Stimulated activated effector memory CD8-positive, alpha-beta T cell treated with anti-CD3 and anti-CD28 coated beads, Interleukin-12 subunit alpha, Interleukin-12 subunit beta, amount 100 ng/mL, for 72 hours (primary cell): ENCODE measurements at regions not wholly inside any gene's neighbourhood (a gene's known extent, or its start where the extent isn't known, plus 50 kb on each side); places are given as distances from the start of the nearest gene placed in this dataset.
"Not testable (repeated sequence)": the region's sequence is repeated elsewhere in the genome, so short reads cannot be mapped to it uniquely, and the experiment has no call there.

Experiments
- ATAC-seq: fragments of 150-1000 bp; cut with Tn5 transposase; 2 replicates; pipeline ENCODE4 v1.10.0; 2021
- DNase-seq, 2 donors: peaks; one replicate each; pipeline ENCODE4 v3.0.0; 2021 to 2022; ENCODE audit warnings: low spot score in 2 of 2
- H3K27ac Mint-ChIP-seq: one replicate; pipeline ENCODE4 v1.8.0; 2022; ENCODE audit warnings: mild to moderate bottlenecking, mixed read lengths
- H3K36me3 Mint-ChIP-seq: one replicate; pipeline ENCODE4 v1.8.0; 2022; ENCODE audit warnings: mild to moderate bottlenecking, mixed read lengths
- H3K4me1 Mint-ChIP-seq: one replicate; pipeline ENCODE4 v1.8.0; 2022; ENCODE audit warnings: mixed read lengths
- H3K4me3 Mint-ChIP-seq: one replicate; pipeline ENCODE4 v1.8.0; 2022; ENCODE audit warnings: mild to moderate bottlenecking, mixed read lengths
- H3K9me3 Mint-ChIP-seq: one replicate; pipeline ENCODE4 v1.8.0; 2022; ENCODE audit warnings: mixed read lengths

DNA sequence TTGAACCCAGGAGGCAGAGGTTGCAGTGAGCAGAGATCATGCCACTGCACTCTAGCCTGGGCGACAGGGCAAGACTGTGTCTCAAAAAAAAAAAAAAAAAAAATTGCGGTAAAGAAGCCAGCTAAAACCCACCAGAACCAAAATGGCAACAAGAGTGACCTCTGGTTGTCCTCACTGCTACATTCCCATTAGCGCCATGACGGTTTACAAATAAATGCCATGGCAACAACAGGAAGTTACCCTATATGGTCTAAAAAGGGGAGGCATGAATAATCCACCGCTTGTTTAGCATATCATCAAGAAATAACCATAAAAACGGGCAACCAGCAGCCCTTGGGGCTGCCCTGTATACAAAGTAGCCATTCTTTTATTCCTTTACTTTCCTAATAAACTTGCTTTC is 242.4 kb downstream of the SKIDA1 start:
- H3K36me3 Mint-ChIP-seq, H3K4me3 Mint-ChIP-seq, DNase-seq, H3K4me1 Mint-ChIP-seq, H3K27ac Mint-ChIP-seq, H3K9me3 Mint-ChIP-seq, ATAC-seq: not testable (repeated sequence)

DNA sequence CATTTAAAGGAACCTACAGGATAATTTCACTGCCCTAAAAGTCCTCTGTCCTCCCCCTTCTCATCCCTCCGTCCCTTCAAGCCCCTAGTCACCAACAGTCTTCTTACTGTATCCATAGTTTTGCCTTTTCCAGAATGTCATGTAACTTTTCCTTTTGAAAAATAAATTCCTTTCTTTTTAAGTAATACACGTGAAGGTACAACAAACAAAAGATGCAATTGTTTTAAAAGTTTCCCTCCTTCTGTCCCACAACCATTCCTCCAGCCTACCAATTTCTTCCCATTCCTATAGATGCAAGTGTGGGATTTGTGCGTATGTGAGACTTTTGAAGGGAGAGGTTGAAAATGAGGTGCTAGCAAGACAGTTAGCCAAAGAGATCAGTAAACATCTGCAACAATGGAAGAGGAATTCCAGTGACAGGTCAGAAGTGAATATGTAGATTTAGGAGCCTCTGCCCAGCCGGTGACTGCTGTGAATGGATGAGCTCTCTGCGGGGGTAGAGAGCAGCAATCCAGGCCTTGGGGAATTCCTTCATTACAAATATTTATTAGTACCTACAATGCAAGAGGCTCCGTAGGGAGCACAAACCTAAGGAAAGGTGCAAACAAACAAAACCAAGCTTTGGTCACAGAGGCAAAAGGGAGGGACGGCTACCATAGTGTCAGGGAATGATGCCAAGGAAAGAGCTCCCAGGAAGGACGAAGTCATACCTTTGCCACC is 243.6 kb downstream of the SKIDA1 start:
- Mint-ChIP-seq H3K4me3 (no peak overlapping the region), H3K27ac (no peak overlapping the region), H3K36me3 (no peaks in the 10 kb centered on the region), H3K4me1 (no peaks in the 10 kb centered on the region), H3K9me3 (no peaks in the 10 kb centered on the region)
- ATAC-seq: no peak
- DNase-seq: no peak

DNA sequence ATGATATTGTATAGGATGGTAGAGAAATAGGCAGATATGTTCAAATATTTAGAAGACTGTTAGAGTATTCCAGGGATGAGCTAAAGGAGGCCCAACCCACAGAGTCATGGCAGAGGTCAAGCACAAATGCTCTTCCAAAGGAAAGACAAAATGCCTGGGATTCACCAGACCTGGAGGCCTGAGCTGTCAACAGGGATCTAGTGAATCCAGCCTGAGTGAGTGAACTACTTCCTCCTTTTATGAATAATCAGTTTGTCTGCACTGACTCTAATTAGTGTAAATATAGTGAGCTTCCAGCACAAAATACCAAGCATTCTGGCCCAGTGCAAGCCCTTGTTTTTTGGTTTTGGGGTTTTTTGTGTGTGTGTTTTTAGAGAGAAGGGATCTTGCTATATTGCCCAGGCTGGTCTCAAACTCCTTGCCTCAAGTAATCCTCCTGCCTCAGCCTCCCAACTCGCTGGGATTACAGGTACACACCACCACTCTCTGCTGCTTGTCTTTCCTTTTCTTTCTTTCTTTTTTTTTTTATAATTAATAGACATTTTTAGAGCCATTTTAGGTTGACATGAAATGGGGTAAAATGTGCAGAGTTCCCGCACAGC is 244.4 kb downstream of the SKIDA1 start:
- DNase-seq (no peak), ATAC-seq (no peak)
- H3K4me1 Mint-ChIP-seq: no peaks in the 10 kb centered on the region
- no peaks in the 10 kb centered on the region for H3K36me3 Mint-ChIP-seq
- H3K27ac Mint-ChIP-seq: no peak overlapping the region
- H3K4me3 Mint-ChIP-seq: no peak overlapping the region
- H3K9me3 Mint-ChIP-seq: no peaks in the 10 kb centered on the region

DNA sequence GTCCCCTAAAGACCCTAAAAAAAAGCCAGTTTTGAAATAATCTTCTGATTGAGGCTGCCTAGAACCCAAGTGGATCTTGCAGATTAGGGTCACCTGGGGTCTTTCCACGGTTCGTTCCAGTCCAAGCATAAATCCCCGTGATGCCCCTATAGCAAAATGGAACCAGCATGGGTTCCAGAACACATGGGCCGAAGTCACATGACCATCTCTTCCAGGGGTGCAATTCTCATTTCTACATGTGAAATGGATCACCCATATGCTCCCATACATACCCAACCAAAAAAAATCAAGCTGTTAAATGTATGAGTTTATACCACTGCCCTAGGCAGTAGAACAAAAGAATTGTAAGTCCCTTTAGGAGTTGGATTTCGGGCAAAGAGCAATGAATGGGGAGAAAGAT is 245.4 kb downstream of the SKIDA1 start:
- ATAC-seq: no peak

DNA sequence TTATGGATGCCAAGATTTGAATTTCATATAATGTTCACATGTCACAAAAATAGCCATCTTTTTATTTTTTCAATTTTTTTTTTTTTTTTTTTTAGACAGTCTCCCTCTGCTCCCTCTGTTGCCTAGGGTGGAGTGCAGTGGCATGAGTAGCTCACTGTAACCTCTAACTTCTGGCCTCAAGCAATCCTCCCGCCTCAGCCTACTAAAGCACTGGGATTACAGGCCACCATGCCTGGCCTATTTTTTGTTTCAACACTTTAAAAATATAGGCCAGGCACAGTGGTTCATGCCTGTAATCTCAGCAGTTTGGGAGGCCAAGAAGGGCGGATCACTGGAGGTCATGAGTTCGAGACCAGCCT is 246.3 kb downstream of the SKIDA1 start:
- H3K4me3 Mint-ChIP-seq: no peak overlapping the region
- DNase-seq (no peak), ATAC-seq (no peak)
- no peaks in the 10 kb centered on the region for H3K36me3 Mint-ChIP-seq
- no peak overlapping the region for H3K27ac Mint-ChIP-seq
- H3K4me1 Mint-ChIP-seq: no peaks in the 10 kb centered on the region
- H3K9me3 Mint-ChIP-seq: no peaks in the 10 kb centered on the region

More for the DNA sequence above, 245.4 kb downstream of the SKIDA1 start:
- Mint-ChIP-seq H3K9me3 (no peaks in the 10 kb centered on the region), H3K4me3 (no peak overlapping the region), H3K27ac (no peak overlapping the region), H3K4me1 (no peaks in the 10 kb centered on the region), H3K36me3 (no peaks in the 10 kb centered on the region)
- DNase-seq: no peak

DNA sequence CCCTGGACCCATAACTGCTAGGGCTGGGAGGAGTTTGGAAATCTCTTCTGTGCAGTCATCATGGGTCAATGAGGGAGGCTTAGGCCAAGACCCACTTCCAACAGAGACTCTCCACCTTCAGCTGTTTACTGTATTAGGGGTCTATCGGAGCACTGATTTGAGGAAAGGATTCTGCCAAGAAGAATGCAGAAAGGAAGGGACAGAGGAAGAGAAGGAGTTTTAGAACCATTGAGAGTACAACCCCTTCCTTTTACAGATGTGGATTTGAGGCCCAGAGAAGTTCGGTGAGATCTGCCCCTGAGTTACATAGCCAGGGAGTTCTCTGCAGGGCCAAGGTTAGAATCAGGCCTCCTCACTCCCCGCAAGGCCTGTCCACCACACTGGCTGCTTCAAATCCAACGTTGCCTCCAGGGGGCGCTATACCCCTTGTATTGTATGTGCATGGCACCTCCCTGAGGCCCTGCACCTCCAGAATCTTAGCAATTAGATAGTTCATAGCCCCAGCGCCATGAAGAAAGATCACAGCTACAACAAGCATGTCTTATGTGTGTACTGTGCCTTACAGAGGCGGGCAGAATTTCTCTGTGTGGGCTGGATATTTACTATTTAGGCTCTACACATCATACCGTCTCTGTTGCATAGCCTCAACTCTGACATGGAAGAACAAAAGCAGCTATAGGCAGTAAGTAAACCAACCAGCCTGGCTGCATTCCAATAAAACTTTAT is 246.8 kb downstream of the SKIDA1 start:
- Mint-ChIP-seq H3K27ac (no peak overlapping the region), H3K4me1 (no peaks in the 10 kb centered on the region), H3K36me3 (no peaks in the 10 kb centered on the region), H3K9me3 (no peaks in the 10 kb centered on the region), H3K4me3 (no peak overlapping the region)
- DNase-seq (peak; percentile 42 to 85), ATAC-seq (peak; percentile 71)

DNA sequence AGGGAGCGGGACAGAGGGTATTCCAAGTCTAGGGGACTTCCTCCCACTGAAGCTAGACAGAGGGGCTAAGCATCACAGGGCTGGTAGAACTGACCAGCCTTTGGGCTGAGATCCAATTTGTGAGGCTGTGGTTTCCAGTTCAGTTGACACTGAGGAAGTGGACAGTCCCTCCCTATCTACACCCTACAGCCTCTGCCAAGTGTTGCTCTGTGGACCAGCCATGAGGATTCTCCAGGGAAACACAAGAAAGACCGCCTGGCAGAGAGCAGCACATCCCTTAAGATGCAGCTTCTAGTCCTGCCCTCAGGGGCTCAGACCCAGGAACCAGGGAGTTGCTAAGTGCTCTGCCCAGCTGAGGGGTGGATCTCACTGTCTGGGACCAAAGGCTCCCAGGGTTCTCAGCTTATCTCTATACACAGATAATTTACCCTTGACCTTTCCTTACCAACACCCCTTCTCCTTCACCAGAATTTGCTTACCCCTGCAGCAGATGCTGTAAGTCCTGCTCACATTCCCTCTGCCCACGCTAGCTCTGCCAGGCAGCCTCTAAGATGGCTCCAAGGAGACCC is 252.0 kb downstream of the SKIDA1 start:
- Mint-ChIP-seq H3K27ac (no peak overlapping the region), H3K4me3 (no peak overlapping the region), H3K4me1 (no peaks in the 10 kb centered on the region), H3K36me3 (no peaks in the 10 kb centered on the region), H3K9me3 (peaks cover 3% of the 10 kb centered on the region)
- DNase-seq: no peak
- peak; percentile 40 for ATAC-seq

DNA sequence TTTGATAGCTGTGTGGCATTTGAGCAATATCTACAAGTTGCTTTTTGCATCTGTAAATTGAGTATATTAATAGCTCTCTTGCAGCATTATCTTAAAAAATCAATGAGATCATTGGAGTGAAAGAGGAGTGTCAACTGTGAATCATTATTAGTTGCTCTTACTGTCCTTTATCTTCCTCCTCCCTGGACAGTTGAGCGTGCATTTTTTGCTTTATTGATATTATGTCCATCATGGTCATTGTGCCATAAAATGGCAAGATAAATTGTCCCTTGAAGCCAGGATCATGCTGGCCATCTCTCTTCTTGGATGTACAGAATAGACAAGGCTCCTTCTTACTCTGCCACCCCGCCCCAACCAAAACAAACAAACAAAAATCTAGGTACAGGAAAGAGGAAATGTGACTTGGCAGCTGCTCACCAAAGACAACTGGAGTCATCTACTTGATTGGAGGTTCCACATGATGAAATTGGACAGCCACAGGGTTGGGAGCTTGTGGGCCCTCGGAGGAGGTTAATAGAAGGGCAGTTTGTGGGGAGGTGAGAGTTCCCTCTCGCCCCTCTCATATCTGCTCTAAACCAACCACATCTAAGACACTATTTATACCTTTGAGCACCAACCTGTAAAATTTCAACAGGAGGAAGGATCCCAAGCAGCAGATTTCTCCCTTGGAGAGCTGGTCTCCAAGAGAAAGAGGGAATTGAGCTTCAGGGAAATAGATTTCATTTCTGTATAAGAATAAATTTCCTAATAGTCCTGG is 252.7 kb downstream of the SKIDA1 start:
- Mint-ChIP-seq H3K4me1 (no peaks in the 10 kb centered on the region), H3K27ac (no peak overlapping the region), H3K36me3 (no peaks in the 10 kb centered on the region), H3K4me3 (no peak overlapping the region), H3K9me3 (peaks cover 3% of the 10 kb centered on the region)
- ATAC-seq (no peak), DNase-seq (no peak)

DNA sequence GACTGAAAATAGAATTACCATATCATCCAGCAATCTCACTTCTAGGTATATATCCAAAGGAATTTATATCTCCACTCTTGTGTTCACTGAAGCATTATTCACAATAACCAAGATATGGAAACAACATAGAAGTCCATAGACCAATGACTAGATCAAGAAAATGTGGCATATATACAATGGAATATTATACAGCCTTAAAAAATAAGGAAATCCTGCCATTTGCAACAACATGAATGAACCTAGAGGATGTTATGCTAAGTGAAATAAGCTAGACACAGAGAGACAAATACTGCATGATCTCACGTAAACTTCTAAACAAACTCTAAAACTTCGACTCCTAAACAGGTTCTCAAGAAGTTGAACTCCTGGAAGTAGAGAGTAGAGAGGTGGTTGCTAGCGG is 254.5 kb downstream of the SKIDA1 start:
- Mint-ChIP-seq H3K36me3 (no peaks in the 10 kb centered on the region), H3K27ac (no peak overlapping the region), H3K9me3 (peaks cover 3% of the 10 kb centered on the region), H3K4me3 (no peak overlapping the region), H3K4me1 (no peaks in the 10 kb centered on the region)
- DNase-seq (no peak), ATAC-seq (no peak)

DNA sequence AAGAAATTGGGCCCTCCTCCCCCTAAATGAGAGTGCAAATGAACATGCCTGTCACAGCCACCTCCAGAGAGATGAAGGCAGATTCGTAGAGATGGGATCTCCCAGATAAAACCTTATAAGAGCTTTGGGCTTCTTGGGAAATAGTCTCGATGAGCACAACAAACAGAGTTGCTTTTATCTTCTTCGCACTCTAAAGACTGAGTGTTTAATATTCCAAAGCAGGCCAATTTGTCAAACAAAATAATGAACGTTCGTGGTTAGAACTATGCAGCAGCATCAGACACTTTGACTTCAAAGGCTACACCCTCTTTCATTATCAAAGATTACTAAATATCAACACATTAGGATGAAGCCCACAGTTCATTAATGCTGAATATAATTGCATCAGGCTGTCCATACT is 256.2 kb downstream of the SKIDA1 start:
- Mint-ChIP-seq H3K27ac (no peak overlapping the region), H3K36me3 (no peaks in the 10 kb centered on the region), H3K4me1 (no peaks in the 10 kb centered on the region), H3K9me3 (peaks cover 3% of the 10 kb centered on the region), H3K4me3 (no peak overlapping the region)
- DNase-seq: no peak
- no peak for ATAC-seq

DNA sequence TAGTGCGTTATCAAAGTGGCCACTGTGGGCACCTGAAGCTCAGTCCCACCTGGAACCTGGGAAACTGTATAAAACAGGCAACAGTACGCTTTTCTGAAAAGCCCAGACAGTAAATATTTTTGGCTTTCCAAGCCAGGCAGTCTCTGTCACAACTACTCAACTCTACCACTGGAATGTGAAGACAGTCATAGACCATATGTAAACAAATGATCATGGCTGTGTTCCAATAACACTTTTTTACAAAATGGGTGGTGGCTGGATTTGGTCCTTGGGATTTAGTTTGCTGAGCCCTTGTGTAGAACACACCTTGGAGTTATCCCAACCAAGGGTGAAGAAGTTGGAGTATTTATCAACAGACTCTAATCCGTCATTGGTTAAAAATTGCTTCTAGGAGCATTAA is 259.9 kb downstream of the SKIDA1 start:
- ATAC-seq: no peak
- H3K4me3 Mint-ChIP-seq: no peak overlapping the region
- H3K36me3 Mint-ChIP-seq: no peaks in the 10 kb centered on the region
- no peak overlapping the region for H3K27ac Mint-ChIP-seq
- no peaks in the 10 kb centered on the region for H3K9me3 Mint-ChIP-seq
- no peak for DNase-seq
- no peaks in the 10 kb centered on the region for H3K4me1 Mint-ChIP-seq

DNA sequence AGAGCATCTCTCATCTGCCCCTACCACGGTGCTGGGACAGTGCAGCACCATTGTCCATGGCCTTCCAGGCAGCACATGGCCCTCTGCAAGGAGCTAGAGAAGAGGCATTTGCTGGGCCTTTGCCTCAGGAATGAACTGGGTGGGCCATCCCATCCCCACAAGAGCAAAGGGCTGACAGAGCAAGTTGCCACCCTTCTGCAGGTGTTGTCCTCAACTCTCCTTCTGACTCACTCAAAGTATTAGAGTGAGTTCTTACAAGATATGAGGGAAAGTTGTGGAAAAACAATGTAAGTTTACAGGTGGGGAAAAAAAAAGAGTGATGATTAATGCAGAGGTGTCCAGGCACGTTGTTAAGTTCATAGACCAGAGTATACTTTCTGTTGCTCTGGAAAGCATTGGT is 261.2 kb downstream of the SKIDA1 start:
- Mint-ChIP-seq H3K27ac (no peak overlapping the region), H3K4me3 (no peak overlapping the region)
- DNase-seq: no peak

DNA sequence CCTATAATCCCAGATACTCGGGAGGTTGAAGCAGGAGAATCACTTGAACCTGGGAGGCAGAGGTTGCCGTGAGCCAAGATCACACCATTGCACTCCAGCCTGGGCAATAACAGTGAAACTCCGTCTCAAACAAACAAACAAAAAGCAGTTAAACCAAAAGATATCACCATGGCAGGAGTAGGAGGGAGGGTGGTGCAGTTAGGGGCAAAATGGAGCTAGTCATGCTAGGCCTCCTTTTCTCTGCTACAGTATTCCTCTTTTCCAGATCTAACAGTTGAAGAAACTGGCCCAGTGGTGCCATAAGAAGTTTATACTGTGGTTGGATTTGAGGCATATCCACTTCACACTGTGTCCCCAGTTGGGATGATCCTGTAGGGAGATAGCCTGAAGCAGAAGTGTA is 261.6 kb downstream of the SKIDA1 start:
- Mint-ChIP-seq H3K27ac (no peak overlapping the region), H3K4me3 (no peak overlapping the region), H3K4me1 (no peaks in the 10 kb centered on the region), H3K36me3 (no peaks in the 10 kb centered on the region), H3K9me3 (no peaks in the 10 kb centered on the region)
- DNase-seq (no peak), ATAC-seq (no peak)

More for the DNA sequence above, 261.2 kb downstream of the SKIDA1 start:
- Mint-ChIP-seq H3K4me1 (no peaks in the 10 kb centered on the region), H3K9me3 (no peaks in the 10 kb centered on the region), H3K36me3 (no peaks in the 10 kb centered on the region)
- ATAC-seq: no peak

DNA sequence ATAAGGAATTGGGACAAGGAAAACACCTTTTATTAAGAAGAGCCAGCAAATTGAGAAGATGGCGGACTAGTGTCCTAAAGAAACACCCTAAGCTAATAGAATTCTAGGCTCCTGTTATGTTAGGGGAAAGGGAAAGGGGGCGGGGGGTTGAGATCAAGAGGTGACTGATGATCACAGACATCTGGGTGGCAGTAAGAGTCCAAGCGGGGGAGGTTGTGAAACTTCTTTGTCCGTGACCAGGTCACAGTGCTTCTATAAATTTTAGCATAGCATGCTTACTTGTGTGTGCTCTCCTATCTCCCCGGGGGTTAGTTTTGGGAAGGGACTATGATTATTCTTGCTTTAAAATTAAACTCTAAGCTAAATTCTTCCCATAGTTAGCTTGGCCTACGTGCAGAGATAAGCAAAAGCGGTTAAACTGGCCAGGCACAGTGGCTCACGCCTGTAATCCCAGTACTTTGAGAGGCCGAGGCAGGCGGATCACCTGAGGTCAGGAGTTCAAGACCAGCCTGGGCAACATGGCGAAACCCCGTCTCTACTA is 262.1 kb downstream of the SKIDA1 start:
- Mint-ChIP-seq H3K4me1 (no peaks in the 10 kb centered on the region), H3K9me3 (no peaks in the 10 kb centered on the region), H3K4me3 (no peak overlapping the region), H3K27ac (no peak overlapping the region), H3K36me3 (no peaks in the 10 kb centered on the region)
- no peak for ATAC-seq
- DNase-seq: no peak

DNA sequence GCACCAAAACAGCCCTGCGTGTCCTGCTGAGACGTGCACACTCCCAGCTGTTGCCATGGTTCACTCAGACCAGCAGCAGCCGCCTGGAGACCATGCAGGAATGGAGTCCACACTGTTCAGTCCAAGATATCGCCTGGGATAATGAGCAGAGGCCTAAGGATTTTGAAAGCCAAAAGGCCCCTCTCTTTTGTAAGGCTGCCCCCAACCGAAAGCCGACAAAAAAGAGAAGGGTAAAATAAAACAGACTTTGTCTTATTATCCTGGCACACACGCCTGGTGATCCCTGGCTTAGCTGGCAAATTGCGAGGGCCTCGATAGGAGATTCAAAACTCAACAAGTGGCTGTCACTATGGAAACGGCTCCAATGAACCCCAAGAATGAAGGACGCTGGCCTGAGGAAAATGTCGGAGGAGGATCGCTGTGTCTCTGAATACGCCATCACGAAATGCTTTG is 263.6 kb downstream of the SKIDA1 start:
- Mint-ChIP-seq H3K27ac (no peak overlapping the region), H3K9me3 (no peaks in the 10 kb centered on the region), H3K36me3 (no peaks in the 10 kb centered on the region), H3K4me3 (no peak overlapping the region), H3K4me1 (no peaks in the 10 kb centered on the region)
- ATAC-seq (no peak), DNase-seq (no peak)
